OCI-LY1 (cell line): ENCODE measurements at regions not wholly inside any gene's neighbourhood (a gene's known extent, or its start where the extent isn't known, plus 50 kb on each side); places are given as distances from the start of the nearest gene placed in this dataset.
"Not testable (repeated sequence)": the region's sequence is repeated elsewhere in the genome, so short reads cannot be mapped to it uniquely, and the experiment has no call there.

Source experiments
- H2AFZ ChIP-seq: fragments of 200-600 bp; sonication (generic), shearing (Covaris generic); 2 replicates; pipeline ENCODE4 v1.6.0; 2014; ENCODE audit warnings: antibody characterized with exemption, mild to moderate bottlenecking, low read length
- H3F3A ChIP-seq: fragments of 200-600 bp; sonication (generic), shearing (Covaris generic); 2 replicates; pipeline ENCODE4 v1.6.0; 2014; ENCODE audit warnings: mild to moderate bottlenecking, antibody characterized with exemption, low read length, moderate library complexity; ENCODE audit not compliant: insufficient read depth
- H3K27ac ChIP-seq: fragments of 200-600 bp; sonication (generic); 2 replicates; pipeline ENCODE4 v1.5.1; 2014; ENCODE audit warnings: low read length, mixed run types, mild to moderate bottlenecking, low read depth; ENCODE audit not compliant: poor library complexity, severe bottlenecking
- H3K27me3 ChIP-seq: fragments of 200-600 bp; sonication (generic); 2 replicates; pipeline ENCODE4 v1.6.0; 2014; ENCODE audit warnings: antibody characterized with exemption, mild to moderate bottlenecking, low read length, moderate library complexity; ENCODE audit not compliant: insufficient read depth
- H3K36me3 ChIP-seq: fragments of 200-600 bp; sonication (generic); 2 replicates; pipeline ENCODE4 v1.6.1; 2014; ENCODE audit warnings: mild to moderate bottlenecking, antibody characterized with exemption, low read length, moderate library complexity, mixed read lengths; ENCODE audit not compliant: insufficient read depth
- H3K4me1 ChIP-seq: fragments of 200-600 bp; sonication (generic); 2 replicates; pipeline ENCODE4 v1.5.1; 2014; ENCODE audit warnings: mild to moderate bottlenecking, low read length, moderate library complexity; ENCODE audit not compliant: insufficient read depth, severe bottlenecking
- H3K4me2 ChIP-seq: fragments of 200-600 bp; sonication (generic), shearing (Covaris generic); 2 replicates; pipeline ENCODE4 v1.6.1; 2014; ENCODE audit warnings: low read length
- H3K4me3 ChIP-seq: fragments of 200-600 bp; sonication (generic); 2 replicates; pipeline ENCODE4 v1.5.1; 2014; ENCODE audit warnings: low read length, low read depth, mild to moderate bottlenecking, mixed read lengths; ENCODE audit not compliant: poor library complexity, severe bottlenecking
- H3K79me2 ChIP-seq: fragments of 200-600 bp; shearing (Covaris generic); 2 replicates; pipeline ENCODE4 v1.6.1; 2016; ENCODE audit warnings: mixed run types, low read length, mixed read lengths; ENCODE audit not compliant: insufficient read depth
- H3K9ac ChIP-seq: fragments of 200-600 bp; sonication (generic), shearing (Covaris generic); 2 replicates; pipeline ENCODE4 v1.6.1; 2014; ENCODE audit warnings: mild to moderate bottlenecking, low read length, mixed read lengths
- H3K9me2 ChIP-seq: fragments of 200-600 bp; sonication (generic), shearing (Covaris generic); 2 replicates; pipeline ENCODE4 v1.6.1; 2014; ENCODE audit warnings: low read depth, mild to moderate bottlenecking, low read length, mixed read lengths
- H3K9me3 ChIP-seq: fragments of 200-600 bp; shearing (Covaris generic); 2 replicates; pipeline ENCODE4 v1.6.1; 2014; ENCODE audit warnings: low read length, mixed read lengths
- H4K20me1 ChIP-seq: fragments of 200-600 bp; sonication (generic), shearing (Covaris generic); 2 replicates; pipeline ENCODE4 v1.6.0; 2016; ENCODE audit warnings: mild to moderate bottlenecking, low read length; ENCODE audit not compliant: insufficient read depth
- CTCF ChIP-seq: fragments of 200-600 bp; sonication (generic), shearing (Covaris generic); IDR thresholded peaks from 2 replicates; pipeline ENCODE4 v1.5.1; 2017; ENCODE audit warnings: mild to moderate bottlenecking, antibody characterized with exemption, low read length, moderate library complexity, mixed read lengths
- EZH2 ChIP-seq: fragments of 200-600 bp; sonication (generic), shearing (Covaris generic); IDR thresholded peaks from 2 replicates; pipeline ENCODE4 v1.8.0; 2017; ENCODE audit warnings: borderline replicate concordance, mixed run types, mild to moderate bottlenecking, antibody characterized with exemption, low read length, moderate library complexity, mixed read lengths

- no peaks in the 10 kb centered on the region for H3K9me2 ChIP-seq
- no peak overlapping the region for H3K9ac ChIP-seq
- no peaks in the 10 kb centered on the region for H4K20me1 ChIP-seq
- no peaks in the 10 kb centered on the region for H3K79me2 ChIP-seq
- no peak overlapping the region for H2AFZ ChIP-seq
- TF ChIP-seq CTCF: no peak
- no peak for TF ChIP-seq EZH2
- H3K36me3 ChIP-seq: no peaks in the 10 kb centered on the region
- H3F3A ChIP-seq: no peaks in the 10 kb centered on the region
- no peaks in the 10 kb centered on the region for H3K27me3 ChIP-seq
- no peak overlapping the region for H3K27ac ChIP-seq
- H3K9me3 ChIP-seq: no peaks in the 10 kb centered on the region
- no peak overlapping the region for H3K4me3 ChIP-seq
- H3K4me2 ChIP-seq: no peak overlapping the region
- no peaks in the 10 kb centered on the region for H3K4me1 ChIP-seq
Measured at GRCh38 chr16:5911241-5911640, 813.6 kb upstream of the EEF2KMT start.

- H2AFZ ChIP-seq: not testable (repeated sequence)
Measured at GRCh38 chr16:5909556-5909955, 812.0 kb upstream of the EEF2KMT start.

GRCh38 chr16:5907544-5907943 lies 809.9 kb upstream of the EEF2KMT start:
- Histone ChIP-seq H3K4me3 (no peak overlapping the region), H3K9ac (no peak overlapping the region)

More at GRCh38 chr16:5909556-5909955, 812.0 kb upstream of the EEF2KMT start:
- not testable (repeated sequence) for H3K4me1 ChIP-seq, H3K79me2 ChIP-seq, H3K27me3 ChIP-seq, H3K4me3 ChIP-seq, H3K9me3 ChIP-seq, H3K27ac ChIP-seq, H3F3A ChIP-seq, H3K9ac ChIP-seq, H3K9me2 ChIP-seq, H3K4me2 ChIP-seq, H4K20me1 ChIP-seq, H3K36me3 ChIP-seq

More at GRCh38 chr16:5907544-5907943, 809.9 kb upstream of the EEF2KMT start:
- no peak overlapping the region for H3K4me2 ChIP-seq
- H3K36me3 ChIP-seq: no peaks in the 10 kb centered on the region
- no peak overlapping the region for H2AFZ ChIP-seq
- no peaks in the 10 kb centered on the region for H3K4me1 ChIP-seq
- H3F3A ChIP-seq: no peaks in the 10 kb centered on the region
- TF ChIP-seq EZH2 (no peak), CTCF (no peak)
- H3K79me2 ChIP-seq: no peaks in the 10 kb centered on the region
- no peaks in the 10 kb centered on the region for H3K27me3 ChIP-seq
- no peaks in the 10 kb centered on the region for H3K9me3 ChIP-seq
- no peak overlapping the region for H3K27ac ChIP-seq
- no peaks in the 10 kb centered on the region for H3K9me2 ChIP-seq
- no peaks in the 10 kb centered on the region for H4K20me1 ChIP-seq
